ENCODE measurements at regions not wholly inside any gene's neighbourhood (a gene's known extent, or its start where the extent isn't known, plus 50 kb on each side); places are given as distances from the start of the nearest gene placed in this dataset.

DNA sequence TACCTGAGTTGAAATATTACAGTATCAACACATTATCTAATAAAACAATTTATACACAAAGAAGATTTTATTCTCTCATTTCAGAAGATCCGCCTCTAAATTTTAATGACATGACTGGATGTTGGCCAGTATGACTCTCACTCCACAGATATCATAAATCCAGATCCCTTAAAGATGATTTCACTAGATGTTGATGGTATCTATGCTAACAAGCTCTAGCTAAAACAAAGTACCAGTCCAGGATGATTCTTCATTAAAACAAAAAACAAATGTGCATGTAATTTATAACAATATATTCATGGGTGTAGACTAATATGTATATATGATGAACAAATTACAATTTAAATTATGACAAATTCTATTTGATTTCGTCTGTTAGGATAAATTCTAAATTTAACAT lies 708.4 kb downstream of the SATB2 start (continued):
- no peak for TF ChIP-seq MAFF (IDR thresholded peaks at IDR 0.05; ENCODE audit: low read length)

DNA sequence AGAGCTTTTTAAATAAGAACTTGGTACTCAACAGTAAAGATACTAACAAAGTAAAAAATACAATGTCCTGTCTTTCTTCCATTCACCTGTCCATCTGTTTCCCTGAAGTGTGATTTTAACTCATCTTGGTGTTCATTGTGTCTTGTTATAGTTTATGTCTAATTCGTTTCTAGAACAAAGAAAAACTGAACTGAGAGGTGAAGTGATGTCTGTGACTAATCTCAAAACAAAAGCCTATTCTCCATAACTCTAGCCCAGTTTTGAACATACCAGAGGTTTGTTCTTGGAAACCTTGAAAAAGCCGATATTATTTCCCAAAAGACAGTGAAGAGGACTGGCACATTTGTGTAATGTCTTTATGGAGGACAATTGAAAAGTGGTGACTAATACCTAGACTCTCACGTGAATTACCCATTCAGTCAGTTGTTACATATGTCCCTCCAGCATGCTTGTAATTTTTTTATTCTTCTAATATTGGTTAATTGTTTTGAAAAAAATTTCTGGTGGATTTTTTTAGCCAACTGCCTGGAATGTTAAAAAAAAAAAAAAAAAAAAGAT lies 725.8 kb downstream of the SATB2 start:
- Histone ChIP-seq H3K4me2 (ENCODE audit: insufficient read depth, low read length) (no peak overlapping the region), H3K9me3 (replicated peaks; ENCODE audit: control insufficient read depth, insufficient read depth, low read depth, low read length) (no peaks in the 10 kb centered on the region), H3K79me2 (ENCODE audit: control insufficient read depth, insufficient read depth, low read length) (no peaks in the 10 kb centered on the region), H2AFZ (ENCODE audit: low read depth, low read length) (no peak overlapping the region), H3K9ac (ENCODE audit: insufficient read depth in 1 of 2, low read depth in 2 of 2, low read length in 2 of 2) (no peak overlapping the region), H3K4me1 (replicated peaks in 1 of 2; ENCODE audit: control insufficient read depth in 2 of 2, insufficient read depth in 2 of 2, low read length in 2 of 2) (no peaks in the 10 kb centered on the region), H3K27ac (ENCODE audit: extremely low read depth, low read depth, low read length) (no peak overlapping the region), H3K36me3 (ENCODE audit: control insufficient read depth, insufficient read depth, low read length) (no peaks in the 10 kb centered on the region), H3K4me3 (no peak overlapping the region), H3K27me3 (ENCODE audit: control insufficient read depth in 2 of 2, insufficient read depth in 2 of 2, low read length in 2 of 2) (no peaks in the 10 kb centered on the region), H3K9me1 (ENCODE audit: control insufficient read depth, insufficient read depth, low read length) (no peaks in the 10 kb centered on the region), H4K20me1 (replicated peaks; ENCODE audit: control insufficient read depth, insufficient read depth, low read length) (no peaks in the 10 kb centered on the region)
- ATAC-seq (no peak), FAIRE-seq (no peak), DNase-seq (ENCODE audit: extremely low read depth in 1 of 4, low spot score in 3 of 4) (no peak)
- CTCF ChIA-PET (ENCODE audit: low intra/inter-chr PET ratio) = no interaction called here
- intact Hi-C loops (cut with micrococcal nuclease) (no loop called here), in situ Hi-C loops (cut with MboI) (no loop called here)
- POLR2A ChIA-PET = no interaction called here
- no TSS peak for BruUV-seq (replicated peaks)
- WGBS (ENCODE audit: insufficient coverage, low coverage, missing lambda C conversion rate) = 0% methylated on average over 3 of the region's 3 CpGs
- TF ChIP-seq TAL1 (IDR thresholded peaks at IDR 0.05) (no peak), TAF15 (IDR thresholded peaks at IDR 0.05; ENCODE audit: low read depth, low read length) (no peak), NCOA2 (IDR thresholded peaks at IDR 0.05; ENCODE audit: partially characterized antibody in 2 of 2) (no peak), ETV1 (tag; conservative IDR thresholded peaks at IDR 0.05; ENCODE audit: low read depth) (no peak), TEAD2 (tag; IDR thresholded peaks at IDR 0.05) (no peak), NR2F6 (CRISPR knock-in tag; IDR thresholded peaks at IDR 0.05) (no peak), RBM14 (IDR thresholded peaks at IDR 0.05; ENCODE audit: borderline replicate concordance, insufficient read depth, low read depth, low read length) (no peak), ATF1 (CRISPR knock-in tag; IDR thresholded peaks at IDR 0.05) (no peak), ATF1 (tag; IDR thresholded peaks at IDR 0.05) (no peak), ZNF778 (CRISPR knock-in tag; IDR thresholded peaks at IDR 0.05) (no peak), TCF7L2 (IDR thresholded peaks at IDR 0.05; ENCODE audit: low read depth, low read length) (no peak), RFX1 (IDR thresholded peaks at IDR 0.05) (no peak)
- TF ChIP-seq, protein P1, sequence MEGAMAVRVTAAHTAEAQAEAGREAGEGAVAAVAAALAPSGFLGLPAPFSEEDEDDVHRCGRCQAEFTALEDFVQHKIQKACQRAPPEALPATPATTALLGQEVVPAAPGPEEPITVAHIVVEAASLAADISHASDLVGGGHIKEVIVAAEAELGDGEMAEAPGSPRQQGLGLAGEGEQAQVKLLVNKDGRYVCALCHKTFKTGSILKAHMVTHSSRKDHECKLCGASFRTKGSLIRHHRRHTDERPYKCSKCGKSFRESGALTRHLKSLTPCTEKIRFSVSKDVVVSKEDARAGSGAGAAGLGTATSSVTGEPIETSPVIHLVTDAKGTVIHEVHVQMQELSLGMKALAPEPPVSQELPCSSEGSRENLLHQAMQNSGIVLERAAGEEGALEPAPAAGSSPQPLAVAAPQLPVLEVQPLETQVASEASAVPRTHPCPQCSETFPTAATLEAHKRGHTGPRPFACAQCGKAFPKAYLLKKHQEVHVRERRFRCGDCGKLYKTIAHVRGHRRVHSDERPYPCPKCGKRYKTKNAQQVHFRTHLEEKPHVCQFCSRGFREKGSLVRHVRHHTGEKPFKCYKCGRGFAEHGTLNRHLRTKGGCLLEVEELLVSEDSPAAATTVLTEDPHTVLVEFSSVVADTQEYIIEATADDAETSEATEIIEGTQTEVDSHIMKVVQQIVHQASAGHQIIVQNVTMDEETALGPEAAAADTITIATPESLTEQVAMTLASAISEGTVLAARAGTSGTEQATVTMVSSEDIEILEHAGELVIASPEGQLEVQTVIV (CRISPR knock-in tag; IDR thresholded peaks at IDR 0.05; ENCODE audit: borderline replicate concordance) = no peak
- TF ChIP-seq, protein P2, sequence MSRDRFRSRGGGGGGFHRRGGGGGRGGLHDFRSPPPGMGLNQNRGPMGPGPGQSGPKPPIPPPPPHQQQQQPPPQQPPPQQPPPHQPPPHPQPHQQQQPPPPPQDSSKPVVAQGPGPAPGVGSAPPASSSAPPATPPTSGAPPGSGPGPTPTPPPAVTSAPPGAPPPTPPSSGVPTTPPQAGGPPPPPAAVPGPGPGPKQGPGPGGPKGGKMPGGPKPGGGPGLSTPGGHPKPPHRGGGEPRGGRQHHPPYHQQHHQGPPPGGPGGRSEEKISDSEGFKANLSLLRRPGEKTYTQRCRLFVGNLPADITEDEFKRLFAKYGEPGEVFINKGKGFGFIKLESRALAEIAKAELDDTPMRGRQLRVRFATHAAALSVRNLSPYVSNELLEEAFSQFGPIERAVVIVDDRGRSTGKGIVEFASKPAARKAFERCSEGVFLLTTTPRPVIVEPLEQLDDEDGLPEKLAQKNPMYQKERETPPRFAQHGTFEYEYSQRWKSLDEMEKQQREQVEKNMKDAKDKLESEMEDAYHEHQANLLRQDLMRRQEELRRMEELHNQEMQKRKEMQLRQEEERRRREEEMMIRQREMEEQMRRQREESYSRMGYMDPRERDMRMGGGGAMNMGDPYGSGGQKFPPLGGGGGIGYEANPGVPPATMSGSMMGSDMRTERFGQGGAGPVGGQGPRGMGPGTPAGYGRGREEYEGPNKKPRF (IDR thresholded peaks at IDR 0.05; ENCODE audit: low read depth, low read length) = no peak
- TF ChIP-seq, protein P3, sequence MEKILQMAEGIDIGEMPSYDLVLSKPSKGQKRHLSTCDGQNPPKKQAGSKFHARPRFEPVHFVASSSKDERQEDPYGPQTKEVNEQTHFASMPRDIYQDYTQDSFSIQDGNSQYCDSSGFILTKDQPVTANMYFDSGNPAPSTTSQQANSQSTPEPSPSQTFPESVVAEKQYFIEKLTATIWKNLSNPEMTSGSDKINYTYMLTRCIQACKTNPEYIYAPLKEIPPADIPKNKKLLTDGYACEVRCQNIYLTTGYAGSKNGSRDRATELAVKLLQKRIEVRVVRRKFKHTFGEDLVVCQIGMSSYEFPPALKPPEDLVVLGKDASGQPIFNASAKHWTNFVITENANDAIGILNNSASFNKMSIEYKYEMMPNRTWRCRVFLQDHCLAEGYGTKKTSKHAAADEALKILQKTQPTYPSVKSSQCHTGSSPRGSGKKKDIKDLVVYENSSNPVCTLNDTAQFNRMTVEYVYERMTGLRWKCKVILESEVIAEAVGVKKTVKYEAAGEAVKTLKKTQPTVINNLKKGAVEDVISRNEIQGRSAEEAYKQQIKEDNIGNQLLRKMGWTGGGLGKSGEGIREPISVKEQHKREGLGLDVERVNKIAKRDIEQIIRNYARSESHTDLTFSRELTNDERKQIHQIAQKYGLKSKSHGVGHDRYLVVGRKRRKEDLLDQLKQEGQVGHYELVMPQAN (IDR thresholded peaks at IDR 0.05; ENCODE audit: borderline replicate concordance) = no peak
